ENCODE measurements at regions not wholly inside any gene's neighbourhood (a gene's known extent, or its start where the extent isn't known, plus 50 kb on each side); places are given as distances from the start of the nearest gene placed in this dataset.

DNA sequence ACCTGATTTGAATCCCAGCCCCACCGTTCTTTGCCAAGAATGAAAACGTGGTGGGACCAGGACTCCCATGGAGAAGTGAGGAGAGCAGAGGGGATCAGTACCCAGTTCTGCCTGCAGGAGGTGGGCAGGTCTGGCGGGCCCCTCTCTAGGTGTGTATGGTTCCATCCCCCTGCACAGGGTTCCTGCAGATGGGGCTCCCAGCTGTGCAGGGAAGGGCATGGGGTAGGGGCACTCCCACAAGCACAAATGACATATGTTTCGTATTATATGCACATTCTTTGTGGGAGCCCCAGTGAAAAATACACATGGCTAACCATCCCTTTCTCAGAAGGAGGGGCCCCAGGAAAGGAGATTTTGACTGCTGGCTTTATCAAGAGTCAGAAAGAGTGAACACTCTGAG is 144.6 kb downstream of the PLPP3 start:
- H3K4ac ChIP-seq (ENCODE audit: low read depth in 1 of 2, low read length in 2 of 2) = no peak overlapping the region
- no peaks in the 10 kb centered on the region for H3K4me1 ChIP-seq (ENCODE audit: control insufficient read depth, insufficient read depth, low read depth, low read length)
- no peak overlapping the region for H3K27ac ChIP-seq (ENCODE audit: low read length, poor library complexity, severe bottlenecking)
- H3K4me2 ChIP-seq (ENCODE audit: low read length, poor library complexity, severe bottlenecking) = no peak overlapping the region
- H4K91ac ChIP-seq (ENCODE audit: low read length) = no peak overlapping the region
- no peak overlapping the region for H2AFZ ChIP-seq (ENCODE audit: low read depth, low read length)
- no peak overlapping the region for H2AK5ac ChIP-seq (ENCODE audit: low read length, severe bottlenecking)
- no peak overlapping the region for H3K18ac ChIP-seq (ENCODE audit: low read depth in 1 of 2, low read length in 2 of 2)
- H3K27me3 ChIP-seq (ENCODE audit: control insufficient read depth in 1 of 2, insufficient read depth in 1 of 2, low read length in 2 of 2) = no peaks in the 10 kb centered on the region
- no peak overlapping the region for H2BK12ac ChIP-seq (ENCODE audit: low read length in 2 of 2)
- no peak overlapping the region for H3K23ac ChIP-seq (ENCODE audit: low read length in 2 of 2)
- H3K36me3 ChIP-seq (ENCODE audit: control insufficient read depth in 1 of 2, insufficient read depth in 2 of 2, low read depth in 1 of 2, low read length in 2 of 2) = no peaks in the 10 kb centered on the region
- H2BK15ac ChIP-seq (ENCODE audit: low read depth, poor library complexity, severe bottlenecking) = no peak overlapping the region
- H3K9me3 ChIP-seq (ENCODE audit: control insufficient read depth, low read length) = no peaks in the 10 kb centered on the region
- DNase-seq = no peak
- H3K4me3 ChIP-seq (ENCODE audit: insufficient read depth in 1 of 2, low read depth in 1 of 2, low read length in 2 of 2) = no peak overlapping the region
- no peak overlapping the region for H3K14ac ChIP-seq (ENCODE audit: low read length in 2 of 2)
- WGBS = 83% methylated on average over 3 of the region's 4 CpGs
- H3K9ac ChIP-seq (ENCODE audit: low read length) = no peak overlapping the region
- H2BK5ac ChIP-seq (ENCODE audit: low read depth, low read length, poor library complexity, severe bottlenecking) = no peak overlapping the region
- H4K8ac ChIP-seq (ENCODE audit: low read length) = no peak overlapping the region
- no peak overlapping the region for H2BK120ac ChIP-seq (ENCODE audit: low read depth, low read length)
- H3K79me1 ChIP-seq (replicated peaks; ENCODE audit: low read length, poor library complexity, severe bottlenecking) = no peaks in the 10 kb centered on the region

DNA sequence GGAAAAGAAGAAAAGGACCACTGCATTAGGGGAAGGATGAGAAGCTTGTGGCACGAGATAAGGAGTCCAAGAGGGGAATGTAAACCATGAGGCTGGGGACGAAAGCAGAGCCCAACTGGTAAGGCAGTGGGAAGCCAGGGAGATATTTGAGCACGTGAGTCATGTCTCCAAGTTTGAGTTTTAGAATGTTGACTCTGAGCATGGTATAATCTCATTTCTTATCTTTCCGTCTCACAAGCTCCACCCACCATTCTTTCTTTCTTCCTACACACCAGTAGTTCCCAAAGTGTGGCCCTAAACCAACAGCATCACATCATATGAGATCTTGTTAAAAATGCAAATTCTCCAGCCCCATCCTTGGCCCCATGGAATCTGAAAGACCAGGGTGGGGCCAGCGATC is 145.3 kb downstream of the PLPP3 start:
- 67% methylated on average over 5 of the region's 5 CpGs for WGBS
- Histone ChIP-seq H4K91ac (ENCODE audit: low read length) (no peak overlapping the region), H3K18ac (ENCODE audit: low read depth in 1 of 2, low read length in 2 of 2) (no peak overlapping the region), H2AFZ (ENCODE audit: low read depth, low read length) (no peak overlapping the region), H3K9me3 (ENCODE audit: control insufficient read depth, low read length) (no peaks in the 10 kb centered on the region), H3K14ac (ENCODE audit: low read length in 2 of 2) (no peak overlapping the region), H2AK5ac (ENCODE audit: low read length, severe bottlenecking) (no peak overlapping the region), H3K4ac (ENCODE audit: low read depth in 1 of 2, low read length in 2 of 2) (no peak overlapping the region), H3K9ac (ENCODE audit: low read length) (no peak overlapping the region), H3K4me1 (ENCODE audit: control insufficient read depth, insufficient read depth, low read depth, low read length) (no peaks in the 10 kb centered on the region), H3K23ac (ENCODE audit: low read length in 2 of 2) (no peak overlapping the region), H2BK12ac (ENCODE audit: low read length in 2 of 2) (no peak overlapping the region), H2BK120ac (ENCODE audit: low read depth, low read length) (no peak overlapping the region), H3K4me3 (ENCODE audit: insufficient read depth in 1 of 2, low read depth in 1 of 2, low read length in 2 of 2) (no peak overlapping the region), H3K27ac (ENCODE audit: low read length, poor library complexity, severe bottlenecking) (no peak overlapping the region), H2BK5ac (ENCODE audit: low read depth, low read length, poor library complexity, severe bottlenecking) (no peak overlapping the region), H3K79me1 (replicated peaks; ENCODE audit: low read length, poor library complexity, severe bottlenecking) (no peaks in the 10 kb centered on the region), H3K4me2 (ENCODE audit: low read length, poor library complexity, severe bottlenecking) (no peak overlapping the region), H2BK15ac (ENCODE audit: low read depth, poor library complexity, severe bottlenecking) (no peak overlapping the region), H3K27me3 (ENCODE audit: control insufficient read depth in 1 of 2, insufficient read depth in 1 of 2, low read length in 2 of 2) (no peaks in the 10 kb centered on the region), H4K8ac (ENCODE audit: low read length) (no peak overlapping the region), H3K36me3 (ENCODE audit: control insufficient read depth in 1 of 2, insufficient read depth in 2 of 2, low read depth in 1 of 2, low read length in 2 of 2) (no peaks in the 10 kb centered on the region)
- DNase-seq = no peak

DNA sequence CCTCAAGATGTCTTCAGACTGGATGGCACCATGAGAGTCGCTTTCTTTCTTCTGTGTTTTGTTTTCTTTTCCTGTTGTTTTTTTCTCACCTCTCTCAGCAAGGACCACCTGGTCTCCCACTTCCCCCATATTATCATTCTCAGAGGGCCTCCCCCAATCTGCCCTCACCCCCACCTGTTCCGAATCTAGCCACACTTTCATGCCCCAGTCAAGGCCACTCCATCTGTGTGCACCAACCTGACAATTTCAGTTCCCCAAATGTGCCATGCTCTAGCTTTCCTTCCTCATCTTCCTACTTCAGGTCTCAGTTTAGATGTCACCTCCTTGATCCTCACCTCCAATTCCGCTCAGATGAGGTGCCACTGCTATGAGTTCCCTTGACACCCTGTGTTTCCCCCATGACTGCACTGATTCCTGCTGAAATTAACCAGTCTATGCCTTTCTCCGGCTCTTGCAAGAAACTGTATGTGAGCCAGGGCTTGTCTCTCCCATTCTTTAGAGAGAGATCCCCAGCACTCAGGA is 146.2 kb downstream of the PLPP3 start:
- Histone ChIP-seq H4K8ac (ENCODE audit: low read length) (no peak overlapping the region), H3K79me1 (replicated peaks; ENCODE audit: low read length, poor library complexity, severe bottlenecking) (no peaks in the 10 kb centered on the region), H3K9ac (ENCODE audit: low read length) (no peak overlapping the region), H2AK5ac (ENCODE audit: low read length, severe bottlenecking) (no peak overlapping the region), H3K27ac (ENCODE audit: low read length, poor library complexity, severe bottlenecking) (no peak overlapping the region), H3K4me1 (ENCODE audit: control insufficient read depth, insufficient read depth, low read depth, low read length) (no peaks in the 10 kb centered on the region), H3K14ac (ENCODE audit: low read length in 2 of 2) (no peak overlapping the region), H3K4me2 (ENCODE audit: low read length, poor library complexity, severe bottlenecking) (no peak overlapping the region), H2BK12ac (ENCODE audit: low read length in 2 of 2) (no peak overlapping the region), H3K18ac (ENCODE audit: low read depth in 1 of 2, low read length in 2 of 2) (no peak overlapping the region), H3K36me3 (ENCODE audit: control insufficient read depth in 1 of 2, insufficient read depth in 2 of 2, low read depth in 1 of 2, low read length in 2 of 2) (no peaks in the 10 kb centered on the region), H4K91ac (ENCODE audit: low read length) (no peak overlapping the region), H2BK5ac (ENCODE audit: low read depth, low read length, poor library complexity, severe bottlenecking) (no peak overlapping the region), H2BK15ac (ENCODE audit: low read depth, poor library complexity, severe bottlenecking) (no peak overlapping the region), H3K4me3 (ENCODE audit: insufficient read depth in 1 of 2, low read depth in 1 of 2, low read length in 2 of 2) (no peak overlapping the region), H3K4ac (ENCODE audit: low read depth in 1 of 2, low read length in 2 of 2) (no peak overlapping the region), H2AFZ (ENCODE audit: low read depth, low read length) (no peak overlapping the region), H3K23ac (ENCODE audit: low read length in 2 of 2) (no peak overlapping the region), H3K27me3 (ENCODE audit: control insufficient read depth in 1 of 2, insufficient read depth in 1 of 2, low read length in 2 of 2) (no peaks in the 10 kb centered on the region), H3K9me3 (ENCODE audit: control insufficient read depth, low read length) (no peaks in the 10 kb centered on the region), H2BK120ac (ENCODE audit: low read depth, low read length) (no peak overlapping the region)
- DNase-seq = no peak
- 97% methylated on average over 4 of the region's 4 CpGs for WGBS

DNA sequence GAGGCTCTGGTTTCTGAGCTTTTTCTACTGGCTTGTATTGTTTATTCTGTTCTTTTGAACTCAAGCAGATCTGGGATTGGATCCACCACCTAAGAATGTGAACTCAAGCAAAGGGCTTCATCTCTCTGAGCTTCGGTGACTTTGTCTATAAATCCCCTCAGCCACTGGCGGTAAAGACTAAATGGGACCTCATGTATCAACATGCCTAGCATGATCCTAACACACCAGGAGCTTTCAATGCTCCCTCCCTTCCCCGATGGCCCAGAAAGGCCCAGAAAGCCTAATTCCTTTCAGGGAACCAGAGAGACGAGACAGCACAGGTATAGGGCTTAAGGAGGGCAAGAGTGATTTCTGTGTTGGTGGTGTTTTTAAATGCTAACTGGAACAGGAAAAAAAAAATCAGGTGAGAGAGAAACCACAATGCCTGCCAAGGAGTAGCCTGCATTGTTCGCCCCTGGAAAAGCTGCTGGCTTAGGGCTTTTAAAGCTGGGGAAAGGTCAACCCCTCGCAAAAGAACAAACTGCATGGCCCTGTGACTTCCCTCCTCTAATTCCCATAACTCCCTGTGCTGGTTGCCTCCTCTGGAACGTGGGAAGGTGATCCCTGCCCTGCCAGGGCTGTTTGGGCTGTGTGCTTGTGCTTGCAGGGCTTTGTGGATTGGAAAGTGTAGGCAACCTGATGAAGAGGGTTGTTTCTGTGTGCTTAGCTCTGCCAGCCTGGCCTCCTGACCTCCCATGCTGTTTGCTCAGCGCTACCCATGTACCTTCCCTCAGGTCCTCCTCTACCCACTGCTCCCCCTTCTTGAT is 147.0 kb downstream of the PLPP3 start:
- no peaks in the 10 kb centered on the region for H3K27me3 ChIP-seq (ENCODE audit: control insufficient read depth in 1 of 2, insufficient read depth in 1 of 2, low read length in 2 of 2)
- no peak overlapping the region for H3K4me2 ChIP-seq (ENCODE audit: low read length, poor library complexity, severe bottlenecking)

More for the DNA sequence above, 147.0 kb downstream of the PLPP3 start:
- Histone ChIP-seq H2BK12ac (ENCODE audit: low read length in 2 of 2) (no peak overlapping the region), H4K91ac (ENCODE audit: low read length) (no peak overlapping the region), H2BK120ac (ENCODE audit: low read depth, low read length) (no peak overlapping the region), H3K9me3 (ENCODE audit: control insufficient read depth, low read length) (no peaks in the 10 kb centered on the region), H3K4ac (ENCODE audit: low read depth in 1 of 2, low read length in 2 of 2) (no peak overlapping the region), H2BK15ac (ENCODE audit: low read depth, poor library complexity, severe bottlenecking) (no peak overlapping the region), H2AK5ac (ENCODE audit: low read length, severe bottlenecking) (no peak overlapping the region), H3K79me1 (replicated peaks; ENCODE audit: low read length, poor library complexity, severe bottlenecking) (no peaks in the 10 kb centered on the region), H3K14ac (ENCODE audit: low read length in 2 of 2) (no peak overlapping the region), H4K8ac (ENCODE audit: low read length) (no peak overlapping the region), H3K4me1 (ENCODE audit: control insufficient read depth, insufficient read depth, low read depth, low read length) (no peaks in the 10 kb centered on the region), H2BK5ac (ENCODE audit: low read depth, low read length, poor library complexity, severe bottlenecking) (no peak overlapping the region), H3K4me3 (ENCODE audit: insufficient read depth in 1 of 2, low read depth in 1 of 2, low read length in 2 of 2) (no peak overlapping the region), H3K9ac (ENCODE audit: low read length) (no peak overlapping the region), H2AFZ (ENCODE audit: low read depth, low read length) (no peak overlapping the region), H3K23ac (ENCODE audit: low read length in 2 of 2) (no peak overlapping the region), H3K18ac (ENCODE audit: low read depth in 1 of 2, low read length in 2 of 2) (no peak overlapping the region), H3K36me3 (ENCODE audit: control insufficient read depth in 1 of 2, insufficient read depth in 2 of 2, low read depth in 1 of 2, low read length in 2 of 2) (no peaks in the 10 kb centered on the region), H3K27ac (ENCODE audit: low read length, poor library complexity, severe bottlenecking) (no peak overlapping the region)
- DNase-seq = no peak
- WGBS = 87% methylated on average over 7 of the region's 8 CpGs
